Neuronal stem cell (in vitro differentiated cells): ENCODE measurements at regions not wholly inside any gene's neighbourhood (a gene's known extent, or its start where the extent isn't known, plus 50 kb on each side); places are given as distances from the start of the nearest gene placed in this dataset.

Experiments
- DNase-seq: peaks from one replicate; pipeline ENCODE4 v3.0.0-alpha.2; 2013; ENCODE audit warnings: low spot score
- H2AFZ ChIP-seq: one replicate; pipeline ENCODE4 v1.6.1; 2013; ENCODE audit warnings: mild to moderate bottlenecking, low read length, inconsistent platforms
- H2AK5ac ChIP-seq: 2 replicates; pipeline ENCODE4 v1.6.1; 2013; ENCODE audit warnings: low read depth, mild to moderate bottlenecking, inconsistent platforms, low read length, moderate library complexity, mixed read lengths
- H2BK120ac ChIP-seq: 2 replicates; pipeline ENCODE4 v1.6.1; 2013; ENCODE audit warnings: low read depth, mild to moderate bottlenecking, inconsistent platforms, low read length, moderate library complexity, mixed read lengths
- H2BK12ac ChIP-seq: one replicate; pipeline ENCODE4 v1.6.1; 2013; ENCODE audit warnings: low read length, inconsistent platforms
- H2BK15ac ChIP-seq: 2 replicates; pipeline ENCODE4 v1.6.1; 2013; ENCODE audit warnings: mild to moderate bottlenecking, low read length, inconsistent platforms, mixed read lengths
- H2BK5ac ChIP-seq: one replicate; pipeline ENCODE4 v1.6.1; 2013; ENCODE audit warnings: inconsistent platforms, mild to moderate bottlenecking, low read length, moderate library complexity
- H3K14ac ChIP-seq: one replicate; pipeline ENCODE4 v1.6.1; 2013; ENCODE audit warnings: low read length, inconsistent platforms
- H3K18ac ChIP-seq: 2 replicates; pipeline ENCODE4 v1.6.1; 2013; ENCODE audit warnings: low read length, inconsistent platforms
- H3K23ac ChIP-seq: 2 replicates; pipeline ENCODE4 v1.6.1; 2013; ENCODE audit warnings: low read depth, mild to moderate bottlenecking, mixed read lengths, low read length, inconsistent platforms; ENCODE audit not compliant: poor library complexity
- H3K27ac ChIP-seq: replicated peaks from 3 replicates; pipeline ENCODE4 v1.5.1; 2013; ENCODE audit warnings: low read length, inconsistent platforms
- H3K27me3 ChIP-seq, 3 experiments: 2 replicates each; pipeline ENCODE4 v1.6.1; 2013; ENCODE audit warnings: low read length in 3 of 3, mild to moderate bottlenecking in 2 of 3, inconsistent platforms in 1 of 3, low read depth in 1 of 3, mixed read lengths in 1 of 3, moderate library complexity in 1 of 3; ENCODE audit not compliant: control insufficient read depth in 3 of 3, insufficient read depth in 3 of 3
- H3K36me3 ChIP-seq, 2 donors: replicated peaks in 1 of 2; 2 replicates each; pipeline ENCODE4 v1.6.1; 2013; ENCODE audit warnings: low read length in 2 of 2; ENCODE audit not compliant: control insufficient read depth in 2 of 2, insufficient read depth in 2 of 2
- H3K4ac ChIP-seq: 2 replicates; pipeline ENCODE4 v1.6.1; 2013; ENCODE audit warnings: inconsistent platforms, mild to moderate bottlenecking, low read length, moderate library complexity
- H3K4me1 ChIP-seq, 2 donors: 1 replicate in 1 of 2; 2 replicates in 1 of 2; pipeline ENCODE4 v1.6.1; 2013; ENCODE audit warnings: low read length in 2 of 2, low read depth in 1 of 2; ENCODE audit not compliant: control insufficient read depth in 2 of 2, insufficient read depth in 1 of 2
- H3K4me2 ChIP-seq: one replicate; pipeline ENCODE4 v1.6.1; 2013; ENCODE audit warnings: mild to moderate bottlenecking, low read length, inconsistent platforms; ENCODE audit not compliant: insufficient read depth, poor library complexity, severe bottlenecking
- H3K4me3 ChIP-seq, 2 donors: 2 replicates each; pipeline ENCODE4 v1.5.1; 2013; ENCODE audit warnings: low read length in 2 of 2, mild to moderate bottlenecking in 2 of 2, inconsistent platforms in 1 of 2, moderate library complexity in 1 of 2
- H3K79me1 ChIP-seq: one replicate; pipeline ENCODE4 v1.6.1; 2013; ENCODE audit warnings: low read depth, mild to moderate bottlenecking, inconsistent platforms, low read length, moderate library complexity
- H3K9ac ChIP-seq: one replicate; pipeline ENCODE4 v1.6.1; 2013; ENCODE audit warnings: mild to moderate bottlenecking, low read depth, low read length, inconsistent platforms; ENCODE audit not compliant: poor library complexity
- H3K9me3 ChIP-seq, 2 donors: replicated peaks in 1 of 2; 2 replicates each; pipeline versions ENCODE3 to v1.6.1; 2013; ENCODE audit warnings: low read length in 2 of 2, mild to moderate bottlenecking in 2 of 2, inconsistent platforms in 1 of 2, low read depth in 1 of 2, mixed read lengths in 1 of 2, moderate library complexity in 1 of 2; ENCODE audit not compliant: control insufficient read depth in 2 of 2, insufficient read depth in 1 of 2
- H4K8ac ChIP-seq: one replicate; pipeline ENCODE4 v1.6.1; 2013; ENCODE audit warnings: low read depth, mild to moderate bottlenecking, inconsistent platforms, low read length, moderate library complexity
- H4K91ac ChIP-seq: one replicate; pipeline ENCODE4 v1.6.1; 2013; ENCODE audit warnings: low read length, low read depth, mild to moderate bottlenecking, inconsistent platforms; ENCODE audit not compliant: poor library complexity
- WGBS, 2 donors: extraction: QIAGEN DNeasy Blood & Tissue Kit; methylation state at CpG; one replicate each; pipeline ENCODE4 v1.1.7; 2013; ENCODE audit warnings: missing lambda C conversion rate in 2 of 2, mixed read lengths in 1 of 2; ENCODE audit not compliant: insufficient read length in 2 of 2, insufficient replicate concordance in 1 of 2; ENCODE audit errors: extremely low coverage in 2 of 2; 5-methylcytosine and 5-hydroxymethylcytosine counted together

DNA sequence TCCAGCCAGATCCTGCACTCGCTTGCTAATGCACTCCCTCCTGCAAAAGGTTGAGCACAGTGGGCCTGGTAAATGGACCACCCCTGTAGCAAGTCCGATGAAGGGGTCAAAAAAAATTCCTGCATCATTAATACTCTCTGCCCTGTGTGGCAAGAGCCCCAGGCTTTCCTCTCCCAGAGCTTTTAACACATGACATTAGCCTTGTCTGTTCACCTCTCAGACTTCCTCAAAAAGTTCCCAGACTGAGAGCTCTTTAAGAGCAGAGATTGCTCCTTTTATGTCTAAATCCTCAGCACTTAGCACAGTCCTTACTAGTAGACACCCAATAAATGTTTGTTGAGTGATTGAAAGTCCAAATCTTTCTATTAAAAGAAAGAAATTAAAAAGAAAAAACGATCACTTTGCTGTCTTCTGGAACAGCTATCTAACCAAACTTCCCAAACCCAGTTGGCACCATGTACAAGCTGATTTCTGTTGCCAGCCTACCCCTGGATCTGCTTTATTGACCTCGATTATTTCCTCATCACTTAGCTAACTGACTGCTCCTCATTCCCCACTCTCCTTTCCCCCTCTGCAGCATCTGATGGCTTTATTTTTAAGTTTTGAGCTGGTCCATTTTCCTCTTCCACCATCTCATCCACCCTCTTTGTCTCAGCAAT, 209.8 kb downstream of the ENC1 start:
- H4K91ac ChIP-seq, result no peak overlapping the region
- no peak overlapping the region for H3K23ac ChIP-seq
- H4K8ac ChIP-seq, result no peak overlapping the region
- H3K9me3 ChIP-seq, result peaks cover 5 to 14% of the 10 kb centered on the region in 2 donors
- no peaks in the 10 kb centered on the region for H3K27me3 ChIP-seq
- no peak overlapping the region for H2AK5ac ChIP-seq
- no peak overlapping the region for H2BK15ac ChIP-seq
- DNase-seq, result no peak
- no peak overlapping the region for H3K18ac ChIP-seq
- no peak overlapping the region for H2BK5ac ChIP-seq
- H3K4me2 ChIP-seq, result no peak overlapping the region
- no peak overlapping the region for H2AFZ ChIP-seq
- H2BK120ac ChIP-seq, result no peak overlapping the region
- H3K4me1 ChIP-seq, result peaks cover 10 to 14% of the 10 kb centered on the region in 2 donors
- H3K79me1 ChIP-seq, result no peaks in the 10 kb centered on the region
- no peak overlapping the region for H3K4ac ChIP-seq
- WGBS, 2 donors, result no CpG with 5 or more reads among the region's 4 CpGs
- H3K36me3 ChIP-seq, result no peaks in the 10 kb centered on the region
- no peak overlapping the region for H3K4me3 ChIP-seq
- no peak overlapping the region for H2BK12ac ChIP-seq
- no peak overlapping the region for H3K9ac ChIP-seq
- H3K27ac ChIP-seq, result no peak overlapping the region
- no peak overlapping the region for H3K14ac ChIP-seq

DNA sequence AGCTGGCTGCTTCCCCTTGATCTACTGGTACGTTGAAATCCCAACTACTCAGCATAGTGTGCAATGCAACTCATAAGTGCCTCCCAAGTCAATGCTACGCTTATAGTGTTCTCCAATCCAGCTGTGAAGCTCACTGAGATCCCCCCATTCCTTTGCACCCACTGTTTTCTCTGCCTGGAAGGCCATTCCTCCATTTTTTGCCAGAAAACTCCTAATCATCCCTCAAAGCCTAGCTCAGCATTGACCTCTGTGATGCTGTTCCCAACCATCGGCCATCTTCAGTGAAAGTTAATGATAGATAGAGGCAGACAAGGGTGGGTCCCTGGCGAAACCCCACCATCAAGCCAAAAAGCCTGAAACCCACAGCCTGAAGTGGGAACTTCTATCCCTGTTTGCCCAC, 211.0 kb downstream of the ENC1 start:
- Histone ChIP-seq H3K23ac (no peak overlapping the region), H3K27me3 (no peaks in the 10 kb centered on the region), H3K9ac (no peak overlapping the region), H3K36me3 (no peaks in the 10 kb centered on the region), H3K14ac (no peak overlapping the region), H2AK5ac (no peak overlapping the region), H4K8ac (no peak overlapping the region), H3K4me3 (peak overlapping the region in 1 of 2 donors; percentile 40), H3K9me3 (peaks cover 5 to 14% of the 10 kb centered on the region in 2 donors), H2BK15ac (no peak overlapping the region), H3K4me1 (peaks cover 10% of the 10 kb centered on the region in 2 donors), H4K91ac (no peak overlapping the region), H3K79me1 (no peaks in the 10 kb centered on the region), H2AFZ (no peak overlapping the region), H3K4ac (no peak overlapping the region), H3K4me2 (no peak overlapping the region), H3K18ac (no peak overlapping the region), H2BK120ac (no peak overlapping the region), H3K27ac (no peak overlapping the region), H2BK12ac (peak overlapping the region; percentile 42), H2BK5ac (no peak overlapping the region)
- DNase-seq, result no peak
- WGBS, 2 donors, result no CpG with 5 or more reads among the region's 4 CpGs

DNA sequence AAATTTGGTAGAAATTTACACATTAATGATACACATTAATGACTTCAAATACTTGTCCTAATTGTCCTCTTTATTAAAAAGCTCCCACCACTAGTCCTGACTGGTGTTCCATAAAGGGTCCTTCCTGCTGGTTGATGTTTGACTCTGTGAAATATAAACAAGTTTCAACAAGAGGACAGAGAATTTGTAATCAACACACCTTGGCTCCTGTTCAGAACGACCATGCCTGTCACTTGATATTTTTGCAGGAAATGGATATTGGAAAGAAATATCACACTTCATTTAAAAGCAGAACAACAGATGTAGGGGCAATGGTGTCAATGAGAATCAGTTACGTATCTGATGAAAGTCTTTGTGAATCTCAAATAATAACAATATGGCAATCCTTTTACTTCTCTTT, 211.7 kb downstream of the ENC1 start:
- Histone ChIP-seq H3K14ac (no peak overlapping the region), H3K27me3 (no peaks in the 10 kb centered on the region), H4K8ac (no peak overlapping the region), H3K18ac (no peak overlapping the region), H3K9me3 (peaks cover 5 to 14% of the 10 kb centered on the region in 2 donors), H3K4me1 (peaks cover 6 to 9% of the 10 kb centered on the region in 2 donors), H3K4me2 (no peak overlapping the region), H2BK12ac (no peak overlapping the region), H2AFZ (no peak overlapping the region), H3K36me3 (no peaks in the 10 kb centered on the region), H3K27ac (no peak overlapping the region), H3K4me3 (no peak overlapping the region), H2BK15ac (no peak overlapping the region), H3K23ac (no peak overlapping the region), H4K91ac (no peak overlapping the region), H3K9ac (no peak overlapping the region), H2AK5ac (no peak overlapping the region), H2BK5ac (no peak overlapping the region), H3K4ac (no peak overlapping the region), H3K79me1 (no peaks in the 10 kb centered on the region), H2BK120ac (no peak overlapping the region)
- no CpG with 5 or more reads among the region's 2 CpGs for WGBS, 2 donors
- DNase-seq, result no peak

DNA sequence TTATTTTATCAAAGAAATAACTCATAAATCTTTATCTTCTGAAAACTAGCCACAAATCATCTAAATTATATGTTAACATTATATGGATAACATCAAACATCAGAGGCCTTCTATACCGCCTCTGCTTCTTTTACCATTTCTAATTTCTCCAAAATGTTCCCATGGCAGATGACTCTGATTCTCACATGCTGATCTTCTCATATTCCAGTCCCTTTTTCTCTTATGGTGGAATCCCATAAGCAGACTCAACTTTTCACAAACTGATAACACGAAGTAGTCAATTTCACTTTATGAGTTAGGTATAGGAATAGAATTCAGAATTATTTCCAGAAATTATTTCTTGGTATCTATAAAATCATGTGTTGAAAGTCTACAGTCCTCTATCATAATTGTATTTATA, 212.3 kb downstream of the ENC1 start:
- no peak overlapping the region for H3K14ac ChIP-seq
- H2AK5ac ChIP-seq, result no peak overlapping the region
- H2BK15ac ChIP-seq, result no peak overlapping the region
- no peak overlapping the region for H3K23ac ChIP-seq
- H3K36me3 ChIP-seq, result no peaks in the 10 kb centered on the region
- H3K4me3 ChIP-seq, result no peak overlapping the region
- no peak overlapping the region for H3K4ac ChIP-seq
- no peak overlapping the region for H2BK12ac ChIP-seq
- no peak overlapping the region for H3K9ac ChIP-seq
- no peak overlapping the region for H3K4me2 ChIP-seq
- H2BK120ac ChIP-seq, result no peak overlapping the region
- no peak for DNase-seq
- H2BK5ac ChIP-seq, result no peak overlapping the region
- H3K27ac ChIP-seq, result no peak overlapping the region
- WGBS, 2 donors, result no CpG with 5 or more reads among the region's 2 CpGs
- H4K8ac ChIP-seq, result no peak overlapping the region
- peaks cover 3 to 5% of the 10 kb centered on the region in 2 donors for H3K4me1 ChIP-seq
- no peak overlapping the region for H4K91ac ChIP-seq
- no peaks in the 10 kb centered on the region for H3K27me3 ChIP-seq
- no peaks in the 10 kb centered on the region for H3K79me1 ChIP-seq
- no peak overlapping the region for H2AFZ ChIP-seq
- H3K9me3 ChIP-seq, result peaks cover 5 to 14% of the 10 kb centered on the region in 2 donors
- no peak overlapping the region for H3K18ac ChIP-seq
